HEK293 (cell line): ENCODE measurements at regions not wholly inside any gene's neighbourhood (a gene's known extent, or its start where the extent isn't known, plus 50 kb on each side); places are given as distances from the start of the nearest gene placed in this dataset.

Experiments used
- CTCF ChIA-PET: fragments of 350-600 bp; formaldehyde crosslinking; extraction: SDS; loops from one replicate; lab custom pipeline; 2021; ENCODE audit warnings: antibody characterized with exemption; lab: Yijun Ruan, JAX
- POLR2A ChIA-PET: fragments of 300-600 bp; formaldehyde crosslinking; extraction: SDS; loops from one replicate; lab custom pipeline; 2020; ENCODE audit warnings: antibody characterized with exemption, inconsistent platforms; lab: Yijun Ruan, JAX
- H3K27ac ChIP-seq: fragments of 200-500 bp; sonication (Bioruptor generic); 2 replicates; pipeline ENCODE4 v1.5.1; 2014; ENCODE audit warnings: low read depth, low read length, control low read depth, inconsistent platforms; ENCODE audit errors: extremely low read depth
- H3K36me3 ChIP-seq, 2 experiments: fragments of 200-500 bp in 1 of 2; sonication (Bioruptor generic) in 1 of 2; 1 replicate in 1 of 2; 2 replicates in 1 of 2; pipeline ENCODE4 v1.5.1; 2014 to 2017; ENCODE audit warnings: inconsistent platforms in 2 of 2, low read length in 2 of 2; ENCODE audit not compliant: control insufficient read depth in 2 of 2, insufficient read depth in 1 of 2
- H3K4me1 ChIP-seq: fragments of 200-500 bp; sonication (Bioruptor generic); 2 replicates; pipeline ENCODE4 v1.5.1; 2014; ENCODE audit warnings: mild to moderate bottlenecking, low read length, inconsistent platforms; ENCODE audit not compliant: control insufficient read depth, insufficient read depth
- H3K4me3 ChIP-seq: 2 replicates; pipeline ENCODE4 v1.5.1; 2011; ENCODE audit warnings: low read depth, mild to moderate bottlenecking, control low read depth, low read length, moderate library complexity
- H3K9me3 ChIP-seq: fragments of 200-500 bp; sonication (Bioruptor generic); 2 replicates; pipeline ENCODE4 v1.5.1; 2014; ENCODE audit warnings: low read depth, low read length, inconsistent platforms; ENCODE audit not compliant: control insufficient read depth, insufficient read depth
- GLI2 ChIP-seq: fragments of 450-650 bp; formaldehyde crosslinking; IDR thresholded peaks from 2 replicates; pipeline ENCODE4; 2017; ENCODE audit warnings: missing biosample characterization, missing genetic modification characterization, low read depth, borderline replicate concordance
- INSM2 ChIP-seq: fragments of 450-650 bp; formaldehyde crosslinking; IDR thresholded peaks from 2 replicates; pipeline ENCODE4 v1.5.1; 2016; ENCODE audit warnings: missing biosample characterization, missing genetic modification characterization
- MYNN ChIP-seq: fragments of 450-650 bp; formaldehyde crosslinking; IDR thresholded peaks from 2 replicates; pipeline ENCODE4 v1.5.1; 2016; ENCODE audit warnings: missing biosample characterization, missing genetic modification characterization, borderline replicate concordance
- MZF1 ChIP-seq: fragments of 450-650 bp; formaldehyde crosslinking; IDR thresholded peaks from 2 replicates; pipeline ENCODE4 v1.5.1; 2017; ENCODE audit warnings: missing biosample characterization, missing genetic modification characterization, borderline replicate concordance
- TSHZ1 ChIP-seq: fragments of 450-650 bp; formaldehyde crosslinking; IDR thresholded peaks from 2 replicates; pipeline ENCODE4 v1.5.1; 2016; ENCODE audit warnings: missing biosample characterization, missing genetic modification characterization, borderline replicate concordance
- WT1 ChIP-seq: fragments of 450-650 bp; formaldehyde crosslinking; IDR thresholded peaks from 2 replicates; pipeline ENCODE4 v1.5.1; 2016; ENCODE audit warnings: missing biosample characterization, missing genetic modification characterization
- ZBTB44 ChIP-seq: fragments of 450-650 bp; IDR thresholded peaks from 2 replicates; pipeline ENCODE4 v1.5.1; 2018; ENCODE audit warnings: missing biosample characterization, mild to moderate bottlenecking, missing genetic modification characterization
- ZBTB7A ChIP-seq: fragments of 450-650 bp; formaldehyde crosslinking; IDR thresholded peaks from 2 replicates; pipeline ENCODE4 v1.5.1; 2016; ENCODE audit warnings: low read depth, missing biosample characterization, missing genetic modification characterization
- ZNF223 ChIP-seq: fragments of 450-650 bp; formaldehyde crosslinking; IDR thresholded peaks from 2 replicates; pipeline ENCODE4 v1.5.1; 2016; ENCODE audit warnings: missing biosample characterization, missing genetic modification characterization
- ZNF324 ChIP-seq: fragments of 450-650 bp; formaldehyde crosslinking; IDR thresholded peaks from 2 replicates; pipeline ENCODE4 v1.5.1; 2016; ENCODE audit warnings: missing biosample characterization, missing genetic modification characterization
- ZNF350 ChIP-seq: fragments of 450-650 bp; formaldehyde crosslinking; IDR thresholded peaks from 2 replicates; pipeline ENCODE4 v1.5.0; 2017; ENCODE audit warnings: missing biosample characterization, mild to moderate bottlenecking, missing genetic modification characterization
- ZNF366 ChIP-seq: fragments of 450-650 bp; formaldehyde crosslinking; conservative IDR thresholded peaks from 2 replicates; pipeline ENCODE4 v1.5.1; 2016; ENCODE audit warnings: missing biosample characterization, missing genetic modification characterization
- ZNF521 ChIP-seq: fragments of 450-650 bp; formaldehyde crosslinking; IDR thresholded peaks from 2 replicates; pipeline ENCODE4 v1.5.1; 2017; ENCODE audit warnings: missing biosample characterization, mild to moderate bottlenecking, missing genetic modification characterization
- ZNF544 ChIP-seq: fragments of 450-650 bp; formaldehyde crosslinking; IDR thresholded peaks from 2 replicates; pipeline ENCODE4 v1.5.0; 2017; ENCODE audit warnings: missing biosample characterization, missing genetic modification characterization
- ZNF639 ChIP-seq: fragments of 450-650 bp; formaldehyde crosslinking; IDR thresholded peaks from 2 replicates; pipeline ENCODE4 v1.5.1; 2016; ENCODE audit warnings: missing biosample characterization, missing genetic modification characterization
- ZNF660 ChIP-seq: fragments of 450-650 bp; IDR thresholded peaks from 2 replicates; pipeline ENCODE4 v1.5.1; 2018; ENCODE audit warnings: missing biosample characterization, mild to moderate bottlenecking, missing genetic modification characterization
- ZNF747 ChIP-seq: fragments of 450-650 bp; formaldehyde crosslinking; IDR thresholded peaks from 2 replicates; pipeline ENCODE4 v1.5.1; 2016; ENCODE audit warnings: missing biosample characterization, missing genetic modification characterization
- ZNF843 ChIP-seq: fragments of 450-650 bp; formaldehyde crosslinking; IDR thresholded peaks from 2 replicates; pipeline ENCODE4 v1.5.1; 2016; ENCODE audit warnings: missing biosample characterization, missing genetic modification characterization
- ZSCAN5A ChIP-seq: fragments of 450-650 bp; formaldehyde crosslinking; IDR thresholded peaks from 2 replicates; pipeline ENCODE4 v1.5.1; 2016; ENCODE audit warnings: missing biosample characterization, missing genetic modification characterization
- TF ChIP-seq, protein P1 (sequence below): fragments of 450-650 bp; formaldehyde crosslinking; IDR thresholded peaks from 2 replicates; pipeline ENCODE4 v1.5.1; 2017; ENCODE audit warnings: missing biosample characterization, missing genetic modification characterization
- TF ChIP-seq, protein P2 (sequence below): sonication (generic); formaldehyde crosslinking; IDR thresholded peaks from 2 replicates; pipeline ENCODE4 v1.8.1; 2022; ENCODE audit warnings: mild to moderate bottlenecking, moderate library complexity, missing genetic modification reagents
- TF ChIP-seq, protein P3 (sequence below): fragments of 450-650 bp; formaldehyde crosslinking; IDR thresholded peaks from 2 replicates; pipeline ENCODE4 v1.5.1; 2016; ENCODE audit warnings: missing biosample characterization, missing genetic modification characterization

DNA sequence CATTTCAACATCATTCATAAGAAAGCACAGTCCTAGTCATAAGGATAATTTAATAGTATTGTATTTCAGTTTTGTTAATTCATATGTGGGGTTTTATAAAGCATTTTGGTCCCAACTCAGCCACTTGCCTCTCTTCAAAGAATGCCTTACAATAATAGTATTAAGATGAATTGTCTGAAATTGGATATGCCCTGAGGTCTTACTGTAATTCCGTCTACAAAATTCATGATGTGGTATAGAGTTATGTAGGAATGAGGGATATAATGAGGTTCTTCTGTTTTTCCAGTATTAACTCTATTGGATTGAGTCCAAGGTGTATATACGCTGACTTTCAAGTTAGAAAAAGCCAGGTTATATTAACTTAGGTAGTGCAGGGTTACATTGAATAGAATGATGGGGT lies 177.0 kb downstream of the GOLIM4 start (continued):
- TF ChIP-seq MZF1: no peak
- no peak for TF ChIP-seq MYNN (tag by site-specific recombination)
- TF ChIP-seq, protein P1, sequence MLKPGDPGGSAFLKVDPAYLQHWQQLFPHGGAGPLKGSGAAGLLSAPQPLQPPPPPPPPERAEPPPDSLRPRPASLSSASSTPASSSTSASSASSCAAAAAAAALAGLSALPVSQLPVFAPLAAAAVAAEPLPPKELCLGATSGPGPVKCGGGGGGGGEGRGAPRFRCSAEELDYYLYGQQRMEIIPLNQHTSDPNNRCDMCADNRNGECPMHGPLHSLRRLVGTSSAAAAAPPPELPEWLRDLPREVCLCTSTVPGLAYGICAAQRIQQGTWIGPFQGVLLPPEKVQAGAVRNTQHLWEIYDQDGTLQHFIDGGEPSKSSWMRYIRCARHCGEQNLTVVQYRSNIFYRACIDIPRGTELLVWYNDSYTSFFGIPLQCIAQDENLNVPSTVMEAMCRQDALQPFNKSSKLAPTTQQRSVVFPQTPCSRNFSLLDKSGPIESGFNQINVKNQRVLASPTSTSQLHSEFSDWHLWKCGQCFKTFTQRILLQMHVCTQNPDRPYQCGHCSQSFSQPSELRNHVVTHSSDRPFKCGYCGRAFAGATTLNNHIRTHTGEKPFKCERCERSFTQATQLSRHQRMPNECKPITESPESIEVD (tag by site-specific recombination): peak; percentile 85
- TF ChIP-seq WT1: peak; percentile 58; the same call in 1 of the 2 replicates
- TF ChIP-seq, protein P2, sequence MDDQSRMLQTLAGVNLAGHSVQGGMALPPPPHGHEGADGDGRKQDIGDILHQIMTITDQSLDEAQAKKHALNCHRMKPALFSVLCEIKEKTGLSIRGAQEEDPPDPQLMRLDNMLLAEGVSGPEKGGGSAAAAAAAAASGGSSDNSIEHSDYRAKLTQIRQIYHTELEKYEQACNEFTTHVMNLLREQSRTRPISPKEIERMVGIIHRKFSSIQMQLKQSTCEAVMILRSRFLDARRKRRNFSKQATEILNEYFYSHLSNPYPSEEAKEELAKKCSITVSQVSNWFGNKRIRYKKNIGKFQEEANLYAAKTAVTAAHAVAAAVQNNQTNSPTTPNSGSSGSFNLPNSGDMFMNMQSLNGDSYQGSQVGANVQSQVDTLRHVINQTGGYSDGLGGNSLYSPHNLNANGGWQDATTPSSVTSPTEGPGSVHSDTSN (CRISPR knock-in tag): no peak
- no peak for TF ChIP-seq ZNF747 (tag by site-specific recombination)
- no peak for TF ChIP-seq ZNF223
- peak; percentile 38; the same call in 1 of the 2 replicates for TF ChIP-seq ZBTB44 (tag by site-specific recombination)
- TF ChIP-seq ZNF544 (tag by site-specific recombination): no peak

- H3K27ac ChIP-seq: peak overlapping the region; percentile 43; the same call in 1 of the 2 replicates
- H3K4me1 ChIP-seq: peaks cover 5% of the 10 kb centered on the region
- ChIA-PET POLR2A (no interaction called here), CTCF (no interaction called here)
- no peaks in the 10 kb centered on the region for H3K36me3 ChIP-seq
- H3K4me3 ChIP-seq: no peak overlapping the region
- no peaks in the 10 kb centered on the region for H3K9me3 ChIP-seq
- TF ChIP-seq ZNF350 (tag by site-specific recombination) (no peak), ZNF660 (tag by site-specific recombination) (0 out of 2 replicates have a peak, but pooled peaks have one; percentile 13), ZNF843 (tag by site-specific recombination) (peak; percentile 86), INSM2 (tag by site-specific recombination) (peak; percentile 72), ZNF366 (peak; percentile 44), ZNF521 (tag by site-specific recombination) (no peak), ZSCAN5A (tag by site-specific recombination) (no peak), TSHZ1 (tag by site-specific recombination) (no peak), ZNF639 (0 out of 2 replicates have a peak, but pooled peaks have one; percentile 20), ZNF324 (tag by site-specific recombination) (no peak), ZBTB7A (tag by site-specific recombination) (no peak), GLI2 (0 out of 2 replicates have a peak, but pooled peaks have one; percentile 44)
- TF ChIP-seq, protein P3, sequence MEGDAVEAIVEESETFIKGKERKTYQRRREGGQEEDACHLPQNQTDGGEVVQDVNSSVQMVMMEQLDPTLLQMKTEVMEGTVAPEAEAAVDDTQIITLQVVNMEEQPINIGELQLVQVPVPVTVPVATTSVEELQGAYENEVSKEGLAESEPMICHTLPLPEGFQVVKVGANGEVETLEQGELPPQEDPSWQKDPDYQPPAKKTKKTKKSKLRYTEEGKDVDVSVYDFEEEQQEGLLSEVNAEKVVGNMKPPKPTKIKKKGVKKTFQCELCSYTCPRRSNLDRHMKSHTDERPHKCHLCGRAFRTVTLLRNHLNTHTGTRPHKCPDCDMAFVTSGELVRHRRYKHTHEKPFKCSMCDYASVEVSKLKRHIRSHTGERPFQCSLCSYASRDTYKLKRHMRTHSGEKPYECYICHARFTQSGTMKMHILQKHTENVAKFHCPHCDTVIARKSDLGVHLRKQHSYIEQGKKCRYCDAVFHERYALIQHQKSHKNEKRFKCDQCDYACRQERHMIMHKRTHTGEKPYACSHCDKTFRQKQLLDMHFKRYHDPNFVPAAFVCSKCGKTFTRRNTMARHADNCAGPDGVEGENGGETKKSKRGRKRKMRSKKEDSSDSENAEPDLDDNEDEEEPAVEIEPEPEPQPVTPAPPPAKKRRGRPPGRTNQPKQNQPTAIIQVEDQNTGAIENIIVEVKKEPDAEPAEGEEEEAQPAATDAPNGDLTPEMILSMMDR: no peak
These were observed 177.6 kb downstream of the GOLIM4 start for GRCh38 chr3:167918008-167918596.
